ENCODE measurements at regions not wholly inside any gene's neighbourhood (a gene's known extent, or its start where the extent isn't known, plus 50 kb on each side); places are given as distances from the start of the nearest gene placed in this dataset.
"Not testable (repeated sequence)": the region's sequence is repeated elsewhere in the genome, so short reads cannot be mapped to it uniquely, and the experiment has no call there.

GRCh38 chr1:195744256-195744655 is 864.0 kb downstream of the KCNT2 start:
- Histone ChIP-seq H3K4me1 (ENCODE audit: control insufficient read depth, insufficient read depth, low read length) (no peaks in the 10 kb centered on the region), H3K4me2 (ENCODE audit: low read length) (no peak overlapping the region), H3K9me3 (replicated peaks; ENCODE audit: low read length) (no peaks in the 10 kb centered on the region), H3K9ac (ENCODE audit: low read depth, low read length) (no peak overlapping the region), H3K27me3 (ENCODE audit: control insufficient read depth, insufficient read depth, low read length) (no peaks in the 10 kb centered on the region), H3K36me3 (ENCODE audit: insufficient read depth, low read length) (no peaks in the 10 kb centered on the region), H3K4me3 (ENCODE audit: low read length) (no peak overlapping the region)

GRCh38 chr1:195740862-195741261 is 867.4 kb downstream of the KCNT2 start:
- Histone ChIP-seq H3K4me1 (ENCODE audit: control insufficient read depth, insufficient read depth, low read length) (no peaks in the 10 kb centered on the region), H3K36me3 (ENCODE audit: insufficient read depth, low read length) (no peaks in the 10 kb centered on the region), H3K9ac (ENCODE audit: low read depth, low read length) (no peak overlapping the region), H3K9me3 (replicated peaks; ENCODE audit: low read length) (no peaks in the 10 kb centered on the region), H3K27me3 (ENCODE audit: control insufficient read depth, insufficient read depth, low read length) (no peaks in the 10 kb centered on the region), H3K4me2 (ENCODE audit: low read length) (no peak overlapping the region), H3K4me3 (ENCODE audit: low read length) (no peak overlapping the region)

GRCh38 chr1:195738966-195739650 is 869.1 kb downstream of the KCNT2 start:
- Histone ChIP-seq H3K4me3 (ENCODE audit: low read length) (no peak overlapping the region), H3K36me3 (ENCODE audit: insufficient read depth, low read length) (no peaks in the 10 kb centered on the region), H3K9me3 (replicated peaks; ENCODE audit: low read length) (no peaks in the 10 kb centered on the region), H3K4me2 (ENCODE audit: low read length) (no peak overlapping the region), H3K9ac (ENCODE audit: low read depth, low read length) (no peak overlapping the region), H3K4me1 (ENCODE audit: control insufficient read depth, insufficient read depth, low read length) (no peaks in the 10 kb centered on the region), H3K27me3 (ENCODE audit: control insufficient read depth, insufficient read depth, low read length) (no peaks in the 10 kb centered on the region)

- no peak overlapping the region for H3K4me3 ChIP-seq (ENCODE audit: low read length)
- no peaks in the 10 kb centered on the region for H3K4me1 ChIP-seq (ENCODE audit: control insufficient read depth, insufficient read depth, low read length)
- no peak overlapping the region for H3K9ac ChIP-seq (ENCODE audit: low read depth, low read length)
- H3K9me3 ChIP-seq (replicated peaks; ENCODE audit: low read length), result no peaks in the 10 kb centered on the region
- no peaks in the 10 kb centered on the region for H3K36me3 ChIP-seq (ENCODE audit: insufficient read depth, low read length)
- H3K4me2 ChIP-seq (ENCODE audit: low read length), result no peak overlapping the region
- no peaks in the 10 kb centered on the region for H3K27me3 ChIP-seq (ENCODE audit: control insufficient read depth, insufficient read depth, low read length)
These were observed 873.1 kb downstream of the KCNT2 start for GRCh38 chr1:195735140-195735539.

GRCh38 chr1:195733826-195734225 is 874.4 kb downstream of the KCNT2 start:
- no peak overlapping the region for H3K4me3 ChIP-seq (ENCODE audit: low read length)
- no peak overlapping the region for H3K9ac ChIP-seq (ENCODE audit: low read depth, low read length)
- no peak overlapping the region for H3K4me2 ChIP-seq (ENCODE audit: low read length)
- no peaks in the 10 kb centered on the region for H3K4me1 ChIP-seq (ENCODE audit: control insufficient read depth, insufficient read depth, low read length)
- H3K36me3 ChIP-seq (ENCODE audit: insufficient read depth, low read length), result no peaks in the 10 kb centered on the region
- no peaks in the 10 kb centered on the region for H3K27me3 ChIP-seq (ENCODE audit: control insufficient read depth, insufficient read depth, low read length)
- no peaks in the 10 kb centered on the region for H3K9me3 ChIP-seq (replicated peaks; ENCODE audit: low read length)

- Histone ChIP-seq H3K9ac (ENCODE audit: low read depth, low read length) (no peak overlapping the region), H3K4me3 (ENCODE audit: low read length) (no peak overlapping the region), H3K36me3 (ENCODE audit: insufficient read depth, low read length) (no peaks in the 10 kb centered on the region), H3K27me3 (ENCODE audit: control insufficient read depth, insufficient read depth, low read length) (no peaks in the 10 kb centered on the region), H3K4me2 (ENCODE audit: low read length) (no peak overlapping the region), H3K9me3 (replicated peaks; ENCODE audit: low read length) (no peaks in the 10 kb centered on the region), H3K4me1 (ENCODE audit: control insufficient read depth, insufficient read depth, low read length) (no peaks in the 10 kb centered on the region)
These were observed 874.8 kb downstream of the KCNT2 start for GRCh38 chr1:195733408-195733807.

- Histone ChIP-seq H3K9ac (ENCODE audit: low read depth, low read length) (no peak overlapping the region), H3K36me3 (ENCODE audit: insufficient read depth, low read length) (no peaks in the 10 kb centered on the region), H3K4me3 (ENCODE audit: low read length) (no peak overlapping the region), H3K4me1 (ENCODE audit: control insufficient read depth, insufficient read depth, low read length) (no peaks in the 10 kb centered on the region), H3K9me3 (replicated peaks; ENCODE audit: low read length) (no peaks in the 10 kb centered on the region), H3K4me2 (ENCODE audit: low read length) (no peak overlapping the region), H3K27me3 (ENCODE audit: control insufficient read depth, insufficient read depth, low read length) (no peaks in the 10 kb centered on the region)
These were observed 876.9 kb downstream of the KCNT2 start for GRCh38 chr1:195731385-195731784.

- Histone ChIP-seq H3K9me3 (replicated peaks; ENCODE audit: low read length) (no peaks in the 10 kb centered on the region), H3K36me3 (ENCODE audit: insufficient read depth, low read length) (no peaks in the 10 kb centered on the region), H3K4me3 (ENCODE audit: low read length) (no peak overlapping the region), H3K4me1 (ENCODE audit: control insufficient read depth, insufficient read depth, low read length) (no peaks in the 10 kb centered on the region), H3K27me3 (ENCODE audit: control insufficient read depth, insufficient read depth, low read length) (no peaks in the 10 kb centered on the region), H3K9ac (ENCODE audit: low read depth, low read length) (no peak overlapping the region), H3K4me2 (ENCODE audit: low read length) (no peak overlapping the region)
These were observed 884.4 kb downstream of the KCNT2 start for GRCh38 chr1:195723796-195724194.

- H3K4me3 ChIP-seq (ENCODE audit: low read length); H3K9me3 ChIP-seq (replicated peaks; ENCODE audit: low read length); H3K27me3 ChIP-seq (ENCODE audit: control insufficient read depth, insufficient read depth, low read length); H3K4me2 ChIP-seq (ENCODE audit: low read length); H3K9ac ChIP-seq (ENCODE audit: low read depth, low read length); H3K36me3 ChIP-seq (ENCODE audit: insufficient read depth, low read length); H3K4me1 ChIP-seq (ENCODE audit: control insufficient read depth, insufficient read depth, low read length): not testable (repeated sequence)
These were observed 885.1 kb downstream of the KCNT2 start for GRCh38 chr1:195722852-195723795.

GRCh38 chr1:195722146-195722545 is 886.1 kb downstream of the KCNT2 start:
- H3K9ac ChIP-seq (ENCODE audit: low read depth, low read length); H3K4me3 ChIP-seq (ENCODE audit: low read length); H3K36me3 ChIP-seq (ENCODE audit: insufficient read depth, low read length); H3K4me1 ChIP-seq (ENCODE audit: control insufficient read depth, insufficient read depth, low read length); H3K4me2 ChIP-seq (ENCODE audit: low read length); H3K9me3 ChIP-seq (replicated peaks; ENCODE audit: low read length); H3K27me3 ChIP-seq (ENCODE audit: control insufficient read depth, insufficient read depth, low read length): not testable (repeated sequence)

- no peak overlapping the region for H3K9ac ChIP-seq (ENCODE audit: low read depth, low read length)
- H3K4me3 ChIP-seq (ENCODE audit: low read length), result no peak overlapping the region
- H3K4me2 ChIP-seq (ENCODE audit: low read length), result no peak overlapping the region
- H3K4me1 ChIP-seq (ENCODE audit: control insufficient read depth, insufficient read depth, low read length), result no peaks in the 10 kb centered on the region
- no peaks in the 10 kb centered on the region for H3K27me3 ChIP-seq (ENCODE audit: control insufficient read depth, insufficient read depth, low read length)
- H3K36me3 ChIP-seq (ENCODE audit: insufficient read depth, low read length), result no peaks in the 10 kb centered on the region
- H3K9me3 ChIP-seq (replicated peaks; ENCODE audit: low read length), result no peaks in the 10 kb centered on the region
These were observed 886.8 kb downstream of the KCNT2 start for GRCh38 chr1:195721210-195721971.

Data from skeletal muscle satellite cell (primary cell).